ENCODE measurements at regions not wholly inside any gene's neighbourhood (a gene's known extent, or its start where the extent isn't known, plus 50 kb on each side); places are given as distances from the start of the nearest gene placed in this dataset.

GRCh38 chr7:25496476-25497368 lies 268.4 kb upstream of the NPVF start:
- DNase-seq (ENCODE audit: low read depth in 2 of 2, low spot score in 1 of 2), result no peak

- no peak for DNase-seq (ENCODE audit: low read depth in 2 of 2, low spot score in 1 of 2)
These were observed 272.2 kb upstream of the NPVF start for GRCh38 chr7:25500393-25500921.

DNA sequence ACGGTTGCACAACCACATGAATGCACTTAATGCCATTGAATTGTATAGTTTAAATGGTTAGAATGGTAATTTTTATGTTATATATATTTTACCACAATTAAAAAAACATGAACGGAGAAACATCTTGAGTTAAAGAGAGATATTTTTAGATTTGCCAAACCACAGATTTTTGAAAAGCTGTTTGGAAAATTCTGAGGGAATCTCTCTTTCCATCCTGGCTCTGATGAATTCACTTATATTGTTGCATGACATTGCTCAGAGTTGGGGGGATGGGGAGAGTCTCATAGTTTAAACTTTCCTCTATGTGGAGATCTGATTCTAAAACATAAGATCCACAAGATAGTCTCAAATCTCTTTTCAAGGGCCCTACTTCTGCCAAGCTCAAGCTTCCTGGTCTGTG lies 275.0 kb upstream of the NPVF start:
- no peak for DNase-seq (ENCODE audit: low read depth in 2 of 2, low spot score in 1 of 2)

- DNase-seq (ENCODE audit: low read depth in 2 of 2, low spot score in 1 of 2), result no peak
These were observed 283.9 kb upstream of the NPVF start for GRCh38 chr7:25512061-25512687.

GRCh38 chr7:25515633-25516275 lies 287.5 kb upstream of the NPVF start:
- DNase-seq (ENCODE audit: low read depth in 2 of 2, low spot score in 1 of 2), result no peak

DNA sequence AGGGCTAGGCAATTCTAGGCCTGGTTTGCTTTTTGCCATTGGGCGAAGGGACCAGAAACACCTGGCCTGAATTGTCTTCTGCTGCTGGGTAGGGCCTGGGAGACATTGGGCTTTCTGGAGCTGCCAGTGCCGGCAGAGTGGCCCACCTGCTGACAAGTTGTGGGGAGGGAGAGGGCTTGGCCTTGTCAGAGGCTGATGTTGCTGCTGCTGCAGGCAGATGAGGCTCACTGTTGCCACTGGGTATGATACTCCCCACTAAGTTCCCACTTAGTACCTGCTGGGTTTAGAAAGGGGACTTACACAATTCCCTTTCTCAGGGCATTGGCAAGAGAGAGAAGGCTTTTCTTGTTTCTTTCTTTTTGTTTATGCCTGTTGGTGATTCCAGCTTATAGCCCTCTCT lies 289.6 kb upstream of the NPVF start:
- no peak for DNase-seq (ENCODE audit: low read depth in 2 of 2, low spot score in 1 of 2)

- no peak for DNase-seq (ENCODE audit: low read depth in 2 of 2, low spot score in 1 of 2)
These were observed 291.7 kb upstream of the NPVF start for GRCh38 chr7:25520017-25520416.

- DNase-seq (ENCODE audit: low read depth in 2 of 2, low spot score in 1 of 2), result no peak
These were observed 292.2 kb upstream of the NPVF start for GRCh38 chr7:25520516-25520915.

- DNase-seq (ENCODE audit: low read depth in 2 of 2, low spot score in 1 of 2), result no peak
These were observed 292.9 kb upstream of the NPVF start for GRCh38 chr7:25521236-25521635.

DNA sequence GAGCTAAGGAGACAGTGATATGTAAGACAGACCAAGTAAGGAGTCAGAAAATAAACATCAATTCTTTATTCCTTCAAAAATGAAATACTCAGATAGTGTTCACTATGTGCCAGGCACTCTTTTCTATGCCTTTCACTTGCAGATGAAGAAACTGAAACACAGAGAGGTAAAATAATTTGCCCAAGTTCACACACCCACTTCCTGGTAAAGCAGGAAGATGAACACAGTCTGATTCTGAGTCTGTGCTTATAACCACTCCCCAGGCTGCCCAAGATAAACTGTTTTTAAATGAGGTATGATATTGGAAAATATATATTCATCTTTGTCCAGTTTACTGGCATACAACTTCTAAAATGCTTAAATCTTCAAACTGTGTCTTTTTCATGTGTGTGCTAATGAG lies 294.4 kb upstream of the NPVF start:
- DNase-seq (ENCODE audit: low read depth in 2 of 2, low spot score in 1 of 2), result no peak

DNA sequence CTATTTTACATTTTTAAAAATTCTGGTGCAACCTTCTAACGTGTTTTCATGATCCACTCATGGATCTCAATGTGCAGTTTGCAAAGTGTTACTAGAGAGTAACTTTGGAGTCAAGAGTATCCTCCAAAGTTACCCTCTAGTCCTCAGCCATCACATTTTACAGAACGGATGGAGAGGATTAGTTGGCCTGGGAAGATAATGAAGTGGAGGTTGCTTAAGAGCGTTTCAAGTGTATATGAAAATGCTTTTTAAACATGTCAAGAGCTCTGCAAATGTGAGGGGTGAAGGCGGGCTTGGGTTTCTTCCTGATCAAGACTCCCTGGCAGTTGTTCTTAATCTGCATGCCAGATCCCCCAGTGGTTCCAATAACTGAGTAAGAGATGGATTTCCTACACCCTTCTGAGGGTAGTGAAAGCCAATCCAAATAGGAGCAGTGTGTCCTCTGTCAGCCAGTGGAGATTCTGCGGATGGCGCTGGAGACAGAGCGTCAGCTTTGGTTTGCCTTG lies 299.4 kb upstream of the NPVF start:
- DNase-seq (ENCODE audit: low read depth in 2 of 2, low spot score in 1 of 2), result no peak

GRCh38 chr7:25529320-25529719 lies 301.0 kb upstream of the NPVF start:
- DNase-seq (ENCODE audit: low read depth in 2 of 2, low spot score in 1 of 2), result no peak

GRCh38 chr7:25536851-25537250 lies 308.6 kb upstream of the NPVF start:
- no peak for DNase-seq (ENCODE audit: low read depth in 2 of 2, low spot score in 1 of 2)

DNA sequence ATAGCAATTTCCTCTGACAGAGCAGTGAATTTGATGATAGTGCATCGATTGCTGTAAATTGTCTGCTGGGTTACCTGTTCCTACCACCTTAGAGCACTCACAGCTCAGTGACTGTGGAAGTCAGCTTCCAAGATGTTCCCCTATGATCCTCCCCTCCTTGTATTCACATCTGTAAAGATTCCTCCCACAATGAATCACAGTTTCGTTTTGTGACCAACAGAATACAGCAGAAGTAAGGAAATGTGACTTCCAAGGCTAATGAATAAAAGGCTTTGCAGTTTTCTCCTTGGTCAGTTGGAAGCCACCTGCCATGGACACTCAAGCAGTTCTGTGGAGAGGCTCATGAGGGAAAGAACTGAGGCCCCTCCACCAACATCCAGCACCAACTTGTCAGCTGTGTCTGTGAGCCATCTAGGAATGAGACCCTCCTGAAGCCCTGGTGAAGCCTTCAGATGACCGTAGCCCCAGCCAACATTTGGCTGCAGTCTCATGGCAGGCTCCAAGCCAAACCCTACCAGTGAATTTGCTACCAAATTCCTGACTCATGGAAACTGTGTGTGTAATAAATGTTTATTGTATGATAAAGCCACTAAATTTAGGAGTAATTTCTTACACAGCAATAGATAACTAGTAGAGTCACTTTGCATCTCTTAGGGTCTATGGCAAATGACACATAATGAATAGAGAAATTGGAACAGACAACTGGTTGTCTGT lies 309.5 kb upstream of the NPVF start:
- no peak for DNase-seq (ENCODE audit: low read depth in 2 of 2, low spot score in 1 of 2)

DNA sequence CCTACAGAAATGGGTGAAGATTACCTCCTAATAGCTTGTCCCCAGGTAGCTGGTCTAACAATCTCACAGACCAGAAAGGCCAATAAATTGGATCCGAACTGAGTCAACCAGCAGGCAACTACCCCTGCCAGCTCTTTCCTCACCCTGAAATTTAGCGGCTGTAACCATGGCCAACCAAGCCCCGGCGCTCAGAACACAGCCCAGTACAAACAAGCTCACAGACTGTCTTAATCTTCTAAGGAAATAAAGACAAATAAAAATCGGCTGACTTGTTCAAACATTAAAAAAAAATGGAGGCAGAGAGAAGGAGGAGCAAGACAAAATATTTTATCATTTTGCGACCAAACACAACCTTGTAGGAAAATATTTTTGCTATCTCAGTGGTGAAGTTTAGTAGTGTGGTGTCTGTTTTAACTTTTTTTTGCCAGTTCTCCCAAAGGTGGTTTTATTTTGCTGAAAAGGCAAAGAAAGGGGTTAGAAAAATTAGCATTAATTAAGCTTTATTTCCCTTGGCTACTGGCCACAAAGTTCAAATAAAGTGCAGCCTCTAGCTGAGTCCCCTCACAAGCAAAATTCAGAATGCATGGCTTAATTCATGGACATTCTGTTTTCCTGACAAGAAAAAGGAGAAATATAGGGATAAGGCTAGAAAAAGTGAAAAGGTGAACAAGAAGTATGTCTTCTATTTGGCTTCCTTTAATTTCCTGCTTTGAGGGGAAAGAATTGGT lies 313.0 kb upstream of the NPVF start:
- no peak for DNase-seq (ENCODE audit: low read depth in 2 of 2, low spot score in 1 of 2)

GRCh38 chr7:25541877-25542276 lies 313.6 kb upstream of the NPVF start:
- DNase-seq (ENCODE audit: low read depth in 2 of 2, low spot score in 1 of 2), result no peak

GRCh38 chr7:25543210-25543609 lies 314.9 kb upstream of the NPVF start:
- no peak for DNase-seq (ENCODE audit: low read depth in 2 of 2, low spot score in 1 of 2)

DNA sequence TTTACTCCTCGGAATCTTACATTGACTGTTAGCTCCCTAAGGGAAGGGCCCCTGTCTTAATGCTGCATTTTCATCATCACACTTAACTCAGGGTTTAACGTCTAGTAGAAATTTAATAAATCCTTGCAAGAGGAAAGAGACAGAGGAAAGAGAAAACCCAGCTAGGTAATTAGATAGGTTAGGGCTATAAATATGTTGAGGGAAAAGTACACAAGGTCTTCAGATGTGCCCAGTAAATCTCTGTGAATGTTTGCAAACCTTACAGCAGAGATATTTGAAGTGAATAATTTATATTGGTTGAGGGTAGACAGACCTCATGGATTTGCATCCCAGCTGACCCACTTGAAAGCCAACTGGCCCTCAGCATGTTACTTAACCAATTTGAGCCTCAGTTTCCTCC lies 315.5 kb upstream of the NPVF start:
- no peak for DNase-seq (ENCODE audit: low read depth in 2 of 2, low spot score in 1 of 2)

DNA sequence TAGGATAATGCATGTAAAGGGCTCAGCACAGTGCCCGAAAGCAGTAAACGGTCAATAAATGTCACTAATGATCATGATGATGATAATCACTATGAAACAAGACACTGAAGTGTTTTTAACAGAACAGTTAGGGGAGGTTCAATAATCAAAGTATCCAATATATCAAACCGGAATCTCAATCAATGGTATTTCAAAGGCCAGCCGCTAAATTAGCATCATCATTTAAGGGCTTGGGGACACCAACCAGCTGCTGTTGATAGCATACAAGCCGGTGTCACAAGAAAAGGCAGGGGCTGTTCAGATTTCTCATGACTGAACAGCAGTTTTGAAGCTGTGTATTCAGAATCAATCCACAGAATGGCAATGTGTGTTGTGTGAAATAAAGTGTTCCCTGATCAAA lies 316.0 kb upstream of the NPVF start:
- no peak for DNase-seq (ENCODE audit: low read depth in 2 of 2, low spot score in 1 of 2)
